SK-N-SH treated with all-trans-retinoic acid at 6 μM for 48 hours (cell line): ENCODE measurements at regions not wholly inside any gene's neighbourhood (a gene's known extent, or its start where the extent isn't known, plus 50 kb on each side); places are given as distances from the start of the nearest gene placed in this dataset.

ENCODE experiments used
- ATAC-seq: fragments of 200-7000 bp; cut with Tn5 transposase; 3 replicates; pipeline ENCODE4 v1.9.1; 2020; ENCODE audit warnings: mild to moderate bottlenecking, moderate library complexity
- ARNTL ChIP-seq: fragments of 450-650 bp; formaldehyde crosslinking; IDR thresholded peaks from 2 replicates; pipeline ENCODE4 v1.5.0; 2020; ENCODE audit warnings: low read depth, mild to moderate bottlenecking, moderate library complexity, borderline replicate concordance
- CSDC2 ChIP-seq: fragments of 250-450 bp; sonication (Bioruptor Pico); IDR thresholded peaks from 2 replicates; pipeline ENCODE4 v1.5.0; 2020; ENCODE audit warnings: mild to moderate bottlenecking, moderate library complexity
- CSRNP3 ChIP-seq: fragments of 250-450 bp; sonication (Bioruptor Pico); IDR thresholded peaks from 2 replicates; pipeline ENCODE4 v1.5.1; 2021; ENCODE audit warnings: mild to moderate bottlenecking, moderate library complexity
- ESRRG ChIP-seq: fragments of 250-450 bp; sonication (Bioruptor Pico); IDR thresholded peaks from 2 replicates; pipeline ENCODE4 v1.6.1; 2021; ENCODE audit warnings: mild to moderate bottlenecking
- GLIS3 ChIP-seq: fragments of 250-450 bp; sonication (Bioruptor Pico); IDR thresholded peaks from 2 replicates; pipeline ENCODE4 v1.5.0; 2020; ENCODE audit warnings: mild to moderate bottlenecking, moderate library complexity
- ISL1 ChIP-seq: fragments of 250-450 bp; sonication (Bioruptor Pico); IDR thresholded peaks from 2 replicates; pipeline ENCODE4 v2.1.2; 2022; ENCODE audit warnings: mild to moderate bottlenecking, moderate library complexity
- OSR1 ChIP-seq: fragments of 250-450 bp; sonication (Bioruptor Pico); IDR thresholded peaks from 2 replicates; pipeline ENCODE4 v1.8.0; 2022; ENCODE audit warnings: moderate library complexity, mild to moderate bottlenecking, inconsistent platforms
- PPARA ChIP-seq: fragments of 250-450 bp; sonication (Bioruptor Pico); IDR thresholded peaks from 2 replicates; pipeline ENCODE4 v1.5.0; 2020; ENCODE audit warnings: mild to moderate bottlenecking, borderline replicate concordance
- RARB ChIP-seq: fragments of 250-450 bp; sonication (Bioruptor Pico); IDR thresholded peaks from 2 replicates; pipeline ENCODE4 v1.8.0; 2021; ENCODE audit warnings: mild to moderate bottlenecking, moderate library complexity
- SNAI2 ChIP-seq: fragments of 250-450 bp; sonication (Bioruptor Pico); IDR thresholded peaks from 2 replicates; pipeline ENCODE4 v1.5.0; 2020; ENCODE audit warnings: mild to moderate bottlenecking, moderate library complexity
- TCF4 ChIP-seq: fragments of 250-450 bp; sonication (Bioruptor Pico); IDR thresholded peaks from 2 replicates; pipeline ENCODE4 v1.8.0; 2021; ENCODE audit warnings: mild to moderate bottlenecking, moderate library complexity, borderline replicate concordance
- TOX ChIP-seq: fragments of 250-450 bp; sonication (Bioruptor Pico); IDR thresholded peaks from 2 replicates; pipeline ENCODE4 v1.8.0; 2021; ENCODE audit warnings: mild to moderate bottlenecking, moderate library complexity, borderline replicate concordance
- ZC3H10 ChIP-seq: fragments of 250-450 bp; sonication (Bioruptor Pico); IDR thresholded peaks from 2 replicates; pipeline ENCODE4 v1.5.1; 2021; ENCODE audit warnings: mild to moderate bottlenecking, moderate library complexity
- ZFP3 ChIP-seq: fragments of 250-450 bp; sonication (Bioruptor Pico); IDR thresholded peaks from 2 replicates; pipeline ENCODE4 v1.5.0; 2020; ENCODE audit warnings: mild to moderate bottlenecking, moderate library complexity
- ZFP30 ChIP-seq: fragments of 450-650 bp; formaldehyde crosslinking; IDR thresholded peaks from 2 replicates; pipeline ENCODE4 v1.5.0; 2022; ENCODE audit warnings: mild to moderate bottlenecking, moderate library complexity
- ZNF565 ChIP-seq: fragments of 450-650 bp; formaldehyde crosslinking; conservative IDR thresholded peaks from 2 replicates; pipeline ENCODE4 v1.5.0; 2020; ENCODE audit warnings: low read depth, mild to moderate bottlenecking, moderate library complexity
- ZNF70 ChIP-seq: fragments of 450-650 bp; formaldehyde crosslinking; IDR thresholded peaks from 2 replicates; pipeline ENCODE4 v1.5.0; 2020; ENCODE audit warnings: mild to moderate bottlenecking, moderate library complexity
- ZNF8 ChIP-seq: fragments of 450-650 bp; formaldehyde crosslinking; IDR thresholded peaks from 2 replicates; pipeline ENCODE4 v1.5.0; 2020; ENCODE audit warnings: mild to moderate bottlenecking, moderate library complexity
- TF ChIP-seq, protein P1 (sequence below): fragments of 250-450 bp; sonication (Bioruptor Pico); IDR thresholded peaks from 2 replicates; pipeline ENCODE4 v1.5.1; 2020; ENCODE audit warnings: low read depth, mild to moderate bottlenecking, moderate library complexity
- TF ChIP-seq, protein P2 (sequence below): fragments of 250-450 bp; sonication (Bioruptor Pico); IDR thresholded peaks from 2 replicates; pipeline ENCODE4 v1.8.0; 2020; ENCODE audit warnings: mild to moderate bottlenecking, moderate library complexity, borderline replicate concordance
- TF ChIP-seq, protein P3 (sequence below): fragments of 250-450 bp; sonication (Bioruptor Pico); IDR thresholded peaks from 2 replicates; pipeline ENCODE4 v1.5.0; 2020; ENCODE audit warnings: mild to moderate bottlenecking, moderate library complexity

GRCh38 chr1:101185421-101185820 is 51.4 kb upstream of the S1PR1 start:
- TF ChIP-seq ZNF565 (CRISPR knock-in tag) = no peak
- TF ChIP-seq OSR1 (CRISPR knock-in tag) = no peak
- TF ChIP-seq SNAI2 = no peak
- TF ChIP-seq ZFP3 (CRISPR knock-in tag) = no peak
- no peak for TF ChIP-seq ZFP30 (CRISPR knock-in tag)
- no peak for TF ChIP-seq PPARA
- TF ChIP-seq ZNF70 (CRISPR knock-in tag) = no peak
- ATAC-seq = no peak

GRCh38 chr1:101183388-101183699 is 53.5 kb upstream of the S1PR1 start:
- TF ChIP-seq ZFP3 (CRISPR knock-in tag) (no peak), TOX (CRISPR knock-in tag) (no peak), ZC3H10 (CRISPR knock-in tag) (no peak), ARNTL (no peak), OSR1 (CRISPR knock-in tag) (no peak), ESRRG (CRISPR knock-in tag) (no peak), CSRNP3 (CRISPR knock-in tag) (no peak), ISL1 (CRISPR knock-in tag) (no peak)
- TF ChIP-seq, protein P1, sequence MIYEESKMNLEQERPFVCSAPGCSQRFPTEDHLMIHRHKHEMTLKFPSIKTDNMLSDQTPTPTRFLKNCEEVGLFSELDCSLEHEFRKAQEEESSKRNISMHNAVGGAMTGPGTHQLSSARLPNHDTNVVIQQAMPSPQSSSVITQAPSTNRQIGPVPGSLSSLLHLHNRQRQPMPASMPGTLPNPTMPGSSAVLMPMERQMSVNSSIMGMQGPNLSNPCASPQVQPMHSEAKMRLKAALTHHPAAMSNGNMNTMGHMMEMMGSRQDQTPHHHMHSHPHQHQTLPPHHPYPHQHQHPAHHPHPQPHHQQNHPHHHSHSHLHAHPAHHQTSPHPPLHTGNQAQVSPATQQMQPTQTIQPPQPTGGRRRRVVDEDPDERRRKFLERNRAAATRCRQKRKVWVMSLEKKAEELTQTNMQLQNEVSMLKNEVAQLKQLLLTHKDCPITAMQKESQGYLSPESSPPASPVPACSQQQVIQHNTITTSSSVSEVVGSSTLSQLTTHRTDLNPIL (CRISPR knock-in tag) = no peak
- TF ChIP-seq, protein P2, sequence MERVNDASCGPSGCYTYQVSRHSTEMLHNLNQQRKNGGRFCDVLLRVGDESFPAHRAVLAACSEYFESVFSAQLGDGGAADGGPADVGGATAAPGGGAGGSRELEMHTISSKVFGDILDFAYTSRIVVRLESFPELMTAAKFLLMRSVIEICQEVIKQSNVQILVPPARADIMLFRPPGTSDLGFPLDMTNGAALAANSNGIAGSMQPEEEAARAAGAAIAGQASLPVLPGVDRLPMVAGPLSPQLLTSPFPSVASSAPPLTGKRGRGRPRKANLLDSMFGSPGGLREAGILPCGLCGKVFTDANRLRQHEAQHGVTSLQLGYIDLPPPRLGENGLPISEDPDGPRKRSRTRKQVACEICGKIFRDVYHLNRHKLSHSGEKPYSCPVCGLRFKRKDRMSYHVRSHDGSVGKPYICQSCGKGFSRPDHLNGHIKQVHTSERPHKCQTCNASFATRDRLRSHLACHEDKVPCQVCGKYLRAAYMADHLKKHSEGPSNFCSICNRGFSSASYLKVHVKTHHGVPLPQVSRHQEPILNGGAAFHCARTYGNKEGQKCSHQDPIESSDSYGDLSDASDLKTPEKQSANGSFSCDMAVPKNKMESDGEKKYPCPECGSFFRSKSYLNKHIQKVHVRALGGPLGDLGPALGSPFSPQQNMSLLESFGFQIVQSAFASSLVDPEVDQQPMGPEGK (CRISPR knock-in tag) = no peak
- ATAC-seq = no peak

DNA sequence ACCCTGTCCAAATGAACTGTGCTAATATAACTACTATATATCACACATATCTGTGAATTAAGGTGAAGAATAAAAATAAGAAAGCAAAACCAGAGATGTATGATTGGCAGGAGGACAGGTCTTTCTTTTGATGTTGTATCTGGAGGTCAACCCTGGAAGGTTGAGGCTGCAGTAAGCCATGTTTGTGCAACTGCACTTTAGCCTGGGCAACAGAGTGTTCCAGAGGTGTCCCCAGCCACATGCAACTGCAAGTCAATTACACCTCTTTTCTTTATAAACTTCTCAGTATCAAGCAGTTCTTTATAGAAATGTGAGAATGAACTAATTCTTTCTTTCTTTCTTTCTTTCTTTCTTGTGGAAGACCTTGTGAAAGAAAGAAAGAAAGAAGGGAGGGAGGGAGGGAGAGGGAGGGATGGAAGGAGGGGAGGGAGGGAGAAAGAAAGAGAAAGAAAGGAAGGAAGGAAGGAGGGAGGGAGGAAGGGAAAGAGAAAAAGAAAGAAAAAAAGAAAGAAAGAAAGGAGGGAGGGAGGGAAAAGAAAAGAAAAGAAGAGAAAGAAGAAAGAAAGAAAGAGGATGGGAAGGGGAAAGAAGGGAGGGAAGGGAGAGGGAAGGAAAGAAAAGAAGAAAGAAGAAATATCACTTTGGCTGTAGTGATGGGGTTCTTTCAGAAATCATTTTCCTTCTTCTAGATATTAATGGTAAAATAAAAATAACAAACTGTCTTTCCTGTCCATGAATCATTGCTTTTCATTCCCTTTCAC is 54.0 kb upstream of the S1PR1 start:
- TF ChIP-seq GLIS3 (CRISPR knock-in tag) (no peak), TOX (CRISPR knock-in tag) (no peak), PPARA (no peak)
- ATAC-seq = no peak

DNA sequence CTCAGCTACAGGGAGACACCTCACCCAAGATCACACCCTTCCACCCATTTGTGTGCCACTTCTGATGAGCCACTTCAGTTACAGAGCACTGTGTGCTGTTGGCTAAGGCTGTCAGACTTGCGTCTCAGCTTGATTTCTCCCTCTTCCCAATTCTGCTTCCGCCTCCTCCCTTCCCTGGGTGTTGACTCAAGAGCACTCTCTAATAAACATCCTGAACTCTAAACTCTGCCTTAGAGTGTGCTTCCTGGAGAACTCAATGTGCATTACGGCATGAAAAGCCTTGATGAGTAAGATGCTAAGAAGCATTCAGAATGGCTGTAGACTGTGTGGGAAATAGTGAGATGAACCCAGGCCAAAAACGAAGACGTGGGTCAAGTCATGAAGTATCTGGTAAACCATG is 54.9 kb upstream of the S1PR1 start:
- no peak for TF ChIP-seq ZNF70 (CRISPR knock-in tag)
- TF ChIP-seq ZFP3 (CRISPR knock-in tag) = no peak
- TF ChIP-seq, protein P3, sequence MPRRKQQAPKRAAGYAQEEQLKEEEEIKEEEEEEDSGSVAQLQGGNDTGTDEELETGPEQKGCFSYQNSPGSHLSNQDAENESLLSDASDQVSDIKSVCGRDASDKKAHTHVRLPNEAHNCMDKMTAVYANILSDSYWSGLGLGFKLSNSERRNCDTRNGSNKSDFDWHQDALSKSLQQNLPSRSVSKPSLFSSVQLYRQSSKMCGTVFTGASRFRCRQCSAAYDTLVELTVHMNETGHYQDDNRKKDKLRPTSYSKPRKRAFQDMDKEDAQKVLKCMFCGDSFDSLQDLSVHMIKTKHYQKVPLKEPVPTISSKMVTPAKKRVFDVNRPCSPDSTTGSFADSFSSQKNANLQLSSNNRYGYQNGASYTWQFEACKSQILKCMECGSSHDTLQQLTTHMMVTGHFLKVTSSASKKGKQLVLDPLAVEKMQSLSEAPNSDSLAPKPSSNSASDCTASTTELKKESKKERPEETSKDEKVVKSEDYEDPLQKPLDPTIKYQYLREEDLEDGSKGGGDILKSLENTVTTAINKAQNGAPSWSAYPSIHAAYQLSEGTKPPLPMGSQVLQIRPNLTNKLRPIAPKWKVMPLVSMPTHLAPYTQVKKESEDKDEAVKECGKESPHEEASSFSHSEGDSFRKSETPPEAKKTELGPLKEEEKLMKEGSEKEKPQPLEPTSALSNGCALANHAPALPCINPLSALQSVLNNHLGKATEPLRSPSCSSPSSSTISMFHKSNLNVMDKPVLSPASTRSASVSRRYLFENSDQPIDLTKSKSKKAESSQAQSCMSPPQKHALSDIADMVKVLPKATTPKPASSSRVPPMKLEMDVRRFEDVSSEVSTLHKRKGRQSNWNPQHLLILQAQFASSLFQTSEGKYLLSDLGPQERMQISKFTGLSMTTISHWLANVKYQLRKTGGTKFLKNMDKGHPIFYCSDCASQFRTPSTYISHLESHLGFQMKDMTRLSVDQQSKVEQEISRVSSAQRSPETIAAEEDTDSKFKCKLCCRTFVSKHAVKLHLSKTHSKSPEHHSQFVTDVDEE (CRISPR knock-in tag) = no peak
- no peak for TF ChIP-seq TOX (CRISPR knock-in tag)
- no peak for TF ChIP-seq GLIS3 (CRISPR knock-in tag)
- TF ChIP-seq ZNF565 (CRISPR knock-in tag) = no peak
- no peak for TF ChIP-seq RARB
- TF ChIP-seq CSDC2 (CRISPR knock-in tag) = no peak
- TF ChIP-seq TCF4 (CRISPR knock-in tag) = no peak
- TF ChIP-seq ARNTL = no peak
- no peak for TF ChIP-seq ZNF8 (CRISPR knock-in tag)
- TF ChIP-seq ZFP30 (CRISPR knock-in tag) = no peak
- ATAC-seq = no peak
